Activated T-cell treated with anti-CD3 and anti-CD28 coated beads for 4 hours (primary cell): ENCODE measurements at regions not wholly inside any gene's neighbourhood (a gene's known extent, or its start where the extent isn't known, plus 50 kb on each side); places are given as distances from the start of the nearest gene placed in this dataset.

Experiments used
- DNase-seq: peaks from one replicate; pipeline ENCODE4 v3.0.0-alpha.2; 2020

- no peak for DNase-seq
Measured at GRCh38 chr10:91040343-91040742, 119.5 kb upstream of the ANKRD1 start.

GRCh38 chr10:91042069-91042468, 121.2 kb upstream of the ANKRD1 start:
- DNase-seq = no peak

GRCh38 chr10:91043173-91043910, 122.5 kb upstream of the ANKRD1 start:
- no peak for DNase-seq

GRCh38 chr10:91046869-91047268, 126.0 kb upstream of the ANKRD1 start:
- no peak for DNase-seq

- no peak for DNase-seq
Measured at GRCh38 chr10:91048380-91048779, 127.5 kb upstream of the ANKRD1 start.

- DNase-seq = no peak
Measured at GRCh38 chr10:91049296-91049987, 128.6 kb upstream of the ANKRD1 start.

- no peak for DNase-seq
Measured at GRCh38 chr10:91049988-91050360, 129.1 kb upstream of the ANKRD1 start.

- no peak for DNase-seq
Measured at GRCh38 chr10:91050371-91051034, 129.6 kb upstream of the ANKRD1 start.

- no peak for DNase-seq
Measured at GRCh38 chr10:91051829-91052228, 130.9 kb upstream of the ANKRD1 start.

- no peak for DNase-seq
Measured at GRCh38 chr10:91054325-91054724, 133.4 kb upstream of the ANKRD1 start.

GRCh38 chr10:91061187-91061586, 140.3 kb upstream of the ANKRD1 start:
- DNase-seq = no peak

GRCh38 chr10:91061608-91062007, 140.7 kb upstream of the ANKRD1 start:
- no peak for DNase-seq

- DNase-seq = no peak
Measured at GRCh38 chr10:91062091-91062490, 141.2 kb upstream of the ANKRD1 start.

GRCh38 chr10:91071786-91072185, 148.7 kb upstream of the PCGF5 start:
- no peak for DNase-seq

GRCh38 chr10:91073286-91073979, 147.0 kb upstream of the PCGF5 start:
- DNase-seq = no peak

GRCh38 chr10:91076991-91077548, 143.4 kb upstream of the PCGF5 start:
- no peak for DNase-seq

GRCh38 chr10:91077549-91078071, 142.9 kb upstream of the PCGF5 start:
- DNase-seq = no peak

- DNase-seq = no peak
Measured at GRCh38 chr10:91080776-91081175, 139.7 kb upstream of the PCGF5 start.

GRCh38 chr10:91082447-91082846, 138.0 kb upstream of the PCGF5 start:
- no peak for DNase-seq

- no peak for DNase-seq
Measured at GRCh38 chr10:91088300-91089140, 131.9 kb upstream of the PCGF5 start.

- DNase-seq = no peak
Measured at GRCh38 chr10:91090761-91091529, 129.5 kb upstream of the PCGF5 start.
